GM10266 (cell line): ENCODE measurements at regions not wholly inside any gene's neighbourhood (a gene's known extent, or its start where the extent isn't known, plus 50 kb on each side); places are given as distances from the start of the nearest gene placed in this dataset.

Experiments used
- DNase-seq: peaks from one replicate; pipeline ENCODE4 v3.0.0; 2012; ENCODE audit errors: extremely low spot score
- TF ChIP-seq, protein P1 (sequence below): IDR thresholded peaks from 2 replicates; pipeline ENCODE4 v1.5.1; 2012; ENCODE audit warnings: mild to moderate bottlenecking, low read depth; ENCODE audit not compliant: control insufficient read depth, insufficient read depth; ENCODE audit errors: missing control alignments

DNA sequence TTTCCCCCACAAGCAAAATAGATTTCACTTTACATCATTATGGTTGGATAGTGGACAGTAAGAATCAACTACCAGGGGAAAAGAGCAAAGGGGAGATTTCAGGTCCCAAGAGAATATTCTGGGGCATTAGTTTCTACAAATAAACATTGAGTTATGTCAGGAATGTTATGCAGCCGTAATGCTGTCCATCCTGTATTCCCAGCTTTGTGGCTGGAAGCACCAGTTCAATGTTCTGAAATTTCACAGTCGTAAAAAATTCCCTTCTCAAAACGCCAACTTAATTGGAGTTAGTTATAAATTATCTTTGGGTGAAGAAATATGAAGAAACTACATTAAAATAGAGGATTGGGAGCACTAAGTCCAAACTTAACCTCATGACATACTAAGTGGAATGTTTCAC is 141.5 kb upstream of the FIGN start:
- no peak for DNase-seq
- TF ChIP-seq, protein P1, sequence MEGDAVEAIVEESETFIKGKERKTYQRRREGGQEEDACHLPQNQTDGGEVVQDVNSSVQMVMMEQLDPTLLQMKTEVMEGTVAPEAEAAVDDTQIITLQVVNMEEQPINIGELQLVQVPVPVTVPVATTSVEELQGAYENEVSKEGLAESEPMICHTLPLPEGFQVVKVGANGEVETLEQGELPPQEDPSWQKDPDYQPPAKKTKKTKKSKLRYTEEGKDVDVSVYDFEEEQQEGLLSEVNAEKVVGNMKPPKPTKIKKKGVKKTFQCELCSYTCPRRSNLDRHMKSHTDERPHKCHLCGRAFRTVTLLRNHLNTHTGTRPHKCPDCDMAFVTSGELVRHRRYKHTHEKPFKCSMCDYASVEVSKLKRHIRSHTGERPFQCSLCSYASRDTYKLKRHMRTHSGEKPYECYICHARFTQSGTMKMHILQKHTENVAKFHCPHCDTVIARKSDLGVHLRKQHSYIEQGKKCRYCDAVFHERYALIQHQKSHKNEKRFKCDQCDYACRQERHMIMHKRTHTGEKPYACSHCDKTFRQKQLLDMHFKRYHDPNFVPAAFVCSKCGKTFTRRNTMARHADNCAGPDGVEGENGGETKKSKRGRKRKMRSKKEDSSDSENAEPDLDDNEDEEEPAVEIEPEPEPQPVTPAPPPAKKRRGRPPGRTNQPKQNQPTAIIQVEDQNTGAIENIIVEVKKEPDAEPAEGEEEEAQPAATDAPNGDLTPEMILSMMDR = no peak

DNA sequence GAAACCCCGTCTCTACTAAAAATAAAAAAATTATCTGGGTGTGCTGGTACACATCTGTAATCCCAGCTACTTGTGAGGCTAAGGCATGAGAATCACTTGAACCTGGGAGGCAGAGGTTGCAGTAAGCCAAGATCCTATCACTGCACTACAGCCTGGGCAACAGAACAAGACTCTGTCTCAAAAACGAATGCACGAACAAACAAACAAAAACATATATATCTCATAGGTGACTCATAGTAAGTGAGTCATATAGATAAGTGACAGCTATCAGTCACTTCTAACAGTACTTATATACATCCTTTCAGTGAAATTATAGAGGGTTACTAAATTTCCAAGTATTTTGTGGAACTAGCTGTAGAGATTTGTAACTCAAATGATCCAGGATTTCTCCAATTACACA is 127.3 kb upstream of the FIGN start:
- TF ChIP-seq, protein P1 = no peak
- no peak for DNase-seq

DNA sequence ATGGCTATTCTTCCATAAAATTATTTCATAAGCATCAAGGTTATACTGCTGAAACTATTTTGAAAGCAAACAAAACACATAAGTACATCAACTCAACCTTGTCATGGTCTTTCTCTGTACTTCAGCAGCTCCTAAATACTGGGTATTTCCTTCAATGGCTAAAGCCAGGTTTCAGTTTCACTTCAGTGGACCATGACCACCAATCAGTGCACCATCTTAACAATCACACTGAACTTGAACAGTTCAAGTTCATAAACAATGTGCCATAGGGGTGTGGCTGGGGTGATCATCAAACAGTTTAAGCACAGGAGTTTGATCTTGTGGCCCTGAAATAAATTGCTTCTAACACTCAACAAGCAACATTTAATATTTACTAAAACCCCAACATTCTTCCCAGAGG is 124.1 kb upstream of the FIGN start:
- DNase-seq = no peak
- TF ChIP-seq, protein P1 = no peak

DNA sequence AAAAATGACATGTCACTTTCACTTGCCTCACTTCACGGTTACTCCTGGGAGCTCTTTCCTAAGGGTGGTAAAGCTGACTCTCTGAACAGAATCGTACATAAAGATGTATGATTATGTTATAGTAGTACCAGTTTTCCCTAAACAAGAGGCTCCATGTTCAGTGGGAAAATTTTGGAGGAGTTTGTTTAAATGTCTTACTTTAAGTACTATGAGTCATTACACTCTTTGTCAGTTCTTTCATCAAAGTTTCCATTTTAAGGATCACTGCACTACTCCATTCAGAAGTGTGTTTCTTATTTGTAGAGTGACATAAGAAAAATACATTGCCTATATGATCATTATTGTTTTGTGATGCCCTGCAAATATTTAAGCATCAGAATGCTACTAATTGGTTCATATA is 121.1 kb upstream of the FIGN start:
- TF ChIP-seq, protein P1 = no peak
- no peak for DNase-seq

DNA sequence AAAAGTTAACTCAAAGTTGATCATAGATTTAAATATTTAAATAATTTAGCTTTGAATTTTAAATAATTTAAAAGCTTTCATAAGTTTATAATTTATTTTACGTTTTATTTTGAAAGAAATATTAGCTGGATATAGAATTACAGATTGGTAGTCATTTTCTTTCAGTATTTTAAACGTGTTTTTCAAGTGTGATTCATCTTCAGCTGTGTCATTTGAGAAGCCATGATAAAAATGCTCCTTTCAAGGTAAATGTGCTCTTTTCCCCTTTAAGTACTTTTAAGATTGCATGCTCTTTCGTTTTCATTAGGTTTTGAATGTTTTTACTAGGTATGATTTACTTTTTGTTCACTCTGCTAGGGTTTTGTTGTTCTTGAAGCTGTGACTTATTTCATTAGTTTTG is 116.8 kb upstream of the FIGN start:
- TF ChIP-seq, protein P1 = no peak
- DNase-seq = no peak

DNA sequence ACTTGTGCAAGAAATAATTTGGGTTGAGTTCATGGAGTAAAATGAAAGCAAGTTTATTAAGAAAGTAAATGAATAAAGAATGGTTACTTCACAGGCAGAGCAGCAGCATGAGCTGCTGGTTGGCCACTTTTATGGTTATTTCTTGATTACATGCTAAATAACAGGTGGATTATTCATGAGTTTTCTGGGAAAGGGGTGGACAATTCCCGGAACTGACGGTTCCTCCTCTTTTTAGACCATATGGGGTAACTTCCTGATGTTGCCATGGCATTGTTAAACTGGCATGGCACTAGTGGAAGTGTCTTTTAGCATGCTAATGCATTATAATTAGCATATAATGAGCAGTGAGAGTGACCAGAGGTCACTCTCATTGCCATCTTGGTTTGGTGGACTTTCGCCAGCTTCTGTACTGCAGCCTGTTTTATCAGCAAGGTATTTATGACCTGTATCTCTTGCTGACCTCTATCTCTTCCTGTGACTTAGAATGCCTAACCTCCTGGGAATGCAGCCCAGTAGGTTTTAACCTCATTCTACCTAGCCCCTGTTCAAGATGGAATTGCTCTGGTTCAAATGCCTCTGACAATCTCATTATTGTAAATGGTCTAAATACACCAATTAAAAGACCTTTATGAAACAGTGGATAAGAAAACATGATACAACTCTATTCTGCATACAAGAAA is 114.1 kb upstream of the FIGN start:
- no peak for DNase-seq
- TF ChIP-seq, protein P1 = no peak

DNA sequence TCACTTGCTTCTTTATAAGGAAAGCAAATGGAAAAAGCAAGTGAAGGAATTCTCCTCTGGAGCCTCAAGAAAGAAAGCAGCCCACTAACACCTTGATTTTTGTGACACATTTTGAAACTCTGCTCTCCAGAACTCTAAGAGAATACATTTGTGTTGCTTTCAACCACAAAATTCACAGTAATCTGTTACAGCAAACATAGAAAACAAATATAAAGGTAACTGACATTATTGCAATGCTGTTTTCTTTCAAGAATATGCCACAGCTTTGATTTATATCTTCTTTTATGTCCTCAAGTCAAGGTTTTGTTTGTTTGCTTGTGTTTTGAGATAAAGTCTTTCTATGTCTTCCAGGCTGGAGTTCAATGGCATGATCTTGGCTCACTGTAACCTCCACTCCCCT is 103.1 kb upstream of the FIGN start:
- TF ChIP-seq, protein P1 = no peak
- no peak for DNase-seq
